ENCODE measurements at regions not wholly inside any gene's neighbourhood (a gene's known extent, or its start where the extent isn't known, plus 50 kb on each side); places are given as distances from the start of the nearest gene placed in this dataset.
"Not testable (repeated sequence)": the region's sequence is repeated elsewhere in the genome, so short reads cannot be mapped to it uniquely, and the experiment has no call there.

GRCh38 chr14:22178333-22178839 lies 410.6 kb downstream of the DAD1 start:
- Histone ChIP-seq H3K4me1 (no peaks in the 10 kb centered on the region), H3K4me3 (no peak overlapping the region), H3K27ac (peak overlapping the region in 1 of 2 donors; percentile 13), H3K27me3 (no peaks in the 10 kb centered on the region), H3K36me3 (no peaks in the 10 kb centered on the region), H3K9me3 (no peaks in the 10 kb centered on the region)
- no peak for TF ChIP-seq CTCF (IDR thresholded peaks at IDR 0.05)
- intact Hi-C loops (cut with DNase I; ENCODE audit: low total_unique reads) = no loop called here
- DNase-seq = peak in 1 of 2 donors; percentile 27

- H3K36me3 ChIP-seq = no peaks in the 10 kb centered on the region
- H3K27ac ChIP-seq = no peak overlapping the region
- DNase-seq = no peak
- H3K4me3 ChIP-seq = no peak overlapping the region
- TF ChIP-seq CTCF (IDR thresholded peaks at IDR 0.05) = no peak
- H3K4me1 ChIP-seq = no peaks in the 10 kb centered on the region
- H3K27me3 ChIP-seq = no peaks in the 10 kb centered on the region
- H3K9me3 ChIP-seq = no peaks in the 10 kb centered on the region
- intact Hi-C loops (cut with DNase I; ENCODE audit: low total_unique reads) = no loop called here
These were observed 411.2 kb downstream of the DAD1 start for GRCh38 chr14:22177870-22178269.

- H3K4me3 ChIP-seq = no peak overlapping the region
- intact Hi-C loops (cut with DNase I; ENCODE audit: low total_unique reads) = no loop called here
These were observed 412.1 kb downstream of the DAD1 start for GRCh38 chr14:22176957-22177356.

GRCh38 chr14:22175278-22175558 lies 413.8 kb downstream of the DAD1 start:
- DNase-seq; H3K4me3 ChIP-seq; H3K4me1 ChIP-seq; H3K27me3 ChIP-seq; H3K36me3 ChIP-seq; intact Hi-C loops (cut with DNase I; ENCODE audit: low total_unique reads); H3K9me3 ChIP-seq; H3K27ac ChIP-seq: not testable (repeated sequence)

More at GRCh38 chr14:22176957-22177356, 412.1 kb downstream of the DAD1 start:
- Histone ChIP-seq H3K4me1 (no peaks in the 10 kb centered on the region), H3K9me3 (no peaks in the 10 kb centered on the region), H3K36me3 (no peaks in the 10 kb centered on the region), H3K27me3 (no peaks in the 10 kb centered on the region), H3K27ac (no peak overlapping the region)
- DNase-seq = no peak
- no peak for TF ChIP-seq CTCF (IDR thresholded peaks at IDR 0.05)

- Histone ChIP-seq H3K4me3 (no peak overlapping the region), H3K27ac (no peak overlapping the region), H3K36me3 (no peaks in the 10 kb centered on the region), H3K4me1 (no peaks in the 10 kb centered on the region), H3K9me3 (no peaks in the 10 kb centered on the region), H3K27me3 (no peaks in the 10 kb centered on the region)
- intact Hi-C loops (cut with DNase I; ENCODE audit: low total_unique reads) = no loop called here
- TF ChIP-seq CTCF (IDR thresholded peaks at IDR 0.05) = no peak
- DNase-seq = no peak
These were observed 414.4 kb downstream of the DAD1 start for GRCh38 chr14:22174412-22175277.

GRCh38 chr14:22168092-22168955 lies 420.7 kb downstream of the DAD1 start:
- H3K9me3 ChIP-seq = no peaks in the 10 kb centered on the region
- intact Hi-C loops (cut with DNase I; ENCODE audit: low total_unique reads) = no loop called here
- no peak for TF ChIP-seq CTCF (IDR thresholded peaks at IDR 0.05)

More at GRCh38 chr14:22168092-22168955, 420.7 kb downstream of the DAD1 start:
- H3K27ac ChIP-seq = no peak overlapping the region
- no peak for DNase-seq
- no peaks in the 10 kb centered on the region for H3K27me3 ChIP-seq
- no peaks in the 10 kb centered on the region for H3K36me3 ChIP-seq
- H3K4me3 ChIP-seq = no peak overlapping the region
- H3K4me1 ChIP-seq = no peaks in the 10 kb centered on the region
